ENCODE measurements at regions not wholly inside any gene's neighbourhood (a gene's known extent, or its start where the extent isn't known, plus 50 kb on each side); places are given as distances from the start of the nearest gene placed in this dataset.
"Not testable (repeated sequence)": the region's sequence is repeated elsewhere in the genome, so short reads cannot be mapped to it uniquely, and the experiment has no call there.

DNA sequence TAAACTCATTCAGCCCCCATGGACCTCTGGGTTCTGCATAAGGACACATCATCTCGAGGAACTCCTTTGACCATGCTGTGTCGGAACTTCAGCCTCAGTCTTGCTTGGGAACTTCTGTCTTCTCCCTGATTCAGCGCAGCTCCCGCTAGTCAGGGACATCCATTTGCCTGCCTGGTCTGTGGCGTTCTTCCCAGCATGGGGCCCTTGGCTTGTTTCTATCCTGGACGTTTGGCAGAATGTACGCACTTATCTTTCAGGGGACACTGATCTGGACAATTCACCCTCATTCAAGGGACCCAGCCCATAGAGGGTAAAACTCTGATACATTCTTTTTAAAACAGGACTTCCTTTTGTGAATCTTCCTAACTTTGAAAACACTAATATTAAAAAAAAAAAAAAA lies 75.8 kb upstream of the WIPF1 start:
- 92% methylated on average over 7 of the region's 7 CpGs for WGBS (ENCODE audit: low lambda C conversion rate)
- peaks cover 0 to 41% of the 10 kb centered on the region in 2 experiments; a peak in 2 of 4 replicates for H3K4me1 ChIP-seq (ENCODE audit: control insufficient read depth in 1 of 2, insufficient read depth in 2 of 2, low read depth in 1 of 2, low read length in 1 of 2)

DNA sequence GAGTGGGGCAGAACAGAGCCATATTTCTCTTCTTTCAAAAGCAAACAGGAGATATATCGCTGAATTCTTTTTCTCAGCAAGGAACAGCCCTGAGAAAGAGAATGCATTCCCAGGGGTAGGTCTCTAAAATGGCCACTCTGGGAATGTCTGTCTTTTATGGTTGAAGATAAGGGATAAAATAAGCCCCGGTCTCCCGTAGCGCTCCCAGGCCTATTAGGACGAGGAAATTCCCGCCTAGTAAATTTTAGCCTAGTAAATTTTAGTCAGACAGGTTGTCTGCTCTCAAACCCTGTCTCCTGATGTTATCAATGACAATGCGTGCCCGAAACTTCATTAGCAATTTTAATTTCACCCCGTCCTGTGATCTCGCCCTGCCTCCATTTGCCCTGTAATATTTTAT lies 73.9 kb upstream of the WIPF1 start:
- CTCF ChIA-PET, result interaction anchor here (1.0 kb wide), 1 partner anchor 58 kb away, joined by 3 read pairs; no protein-coding TSS in a partner anchor
- DNase-seq; H3K4me2 ChIP-seq; H3K27me3 ChIP-seq (ENCODE audit: insufficient read depth); H2AFZ ChIP-seq (ENCODE audit: low read depth); H3K9me3 ChIP-seq; H4K20me1 ChIP-seq (ENCODE audit: insufficient read depth); H3K27ac ChIP-seq (ENCODE audit: low read depth in 2 of 2, low read length in 1 of 2); H3F3A ChIP-seq (replicated peaks; ENCODE audit: insufficient read depth); H3K9me2 ChIP-seq; H3K4me3 ChIP-seq (ENCODE audit: low read depth in 2 of 2, low read length in 1 of 2); H3K9ac ChIP-seq; POLR2A ChIA-PET: not testable (repeated sequence)
- Histone ChIP-seq H3K79me2 (ENCODE audit: insufficient read depth) (peaks cover 94% of the 10 kb centered on the region), H3K4me1 (ENCODE audit: control insufficient read depth in 1 of 2, insufficient read depth in 2 of 2, low read depth in 1 of 2, low read length in 1 of 2) (peaks cover 11 to 52% of the 10 kb centered on the region in 2 experiments; a peak in 2 of 4 replicates), H3K36me3 (replicated peaks in 1 of 2; ENCODE audit: control insufficient read depth in 1 of 2, insufficient read depth in 2 of 2, low read length in 1 of 2) (peaks cover 14 to 31% of the 10 kb centered on the region in 2 experiments)
- 95% methylated on average over 10 of the region's 10 CpGs for WGBS (ENCODE audit: low lambda C conversion rate)

More for the DNA sequence above, 75.8 kb upstream of the WIPF1 start:
- POLR2A ChIA-PET, result interaction anchor here (0.9 to 2.4 kb wide), 2 partner anchors 9 to 10 kb away, joined by 3 to 10 read pairs; no protein-coding TSS in a partner anchor
- peaks cover 12% of the 10 kb centered on the region for H4K20me1 ChIP-seq (ENCODE audit: insufficient read depth)
- peaks cover 95% of the 10 kb centered on the region for H3K79me2 ChIP-seq (ENCODE audit: insufficient read depth)
- peak overlapping the region; percentile 63 to 89; a peak in 3 of 4 replicates for H3K27ac ChIP-seq (ENCODE audit: low read depth in 2 of 2, low read length in 1 of 2)
- DNase-seq, result no peak
- peaks cover 5% of the 10 kb centered on the region for H3F3A ChIP-seq (replicated peaks; ENCODE audit: insufficient read depth)
- H3K4me2 ChIP-seq, result no peak overlapping the region
- H2AFZ ChIP-seq (ENCODE audit: low read depth), result no peak overlapping the region
- CTCF ChIA-PET, result interaction anchor here (0.9 to 1.5 kb wide), 5 partner anchors 8 to 71 kb away, joined by 3 to 4 read pairs (median 4); no protein-coding TSS in a partner anchor
- H3K9ac ChIP-seq, result no peak overlapping the region
- H3K36me3 ChIP-seq (replicated peaks in 1 of 2; ENCODE audit: control insufficient read depth in 1 of 2, insufficient read depth in 2 of 2, low read length in 1 of 2), result peaks cover 14 to 36% of the 10 kb centered on the region in 2 experiments
- no peaks in the 10 kb centered on the region for H3K27me3 ChIP-seq (ENCODE audit: insufficient read depth)
- no peaks in the 10 kb centered on the region for H3K9me2 ChIP-seq
- TF ChIP-seq, protein P1, sequence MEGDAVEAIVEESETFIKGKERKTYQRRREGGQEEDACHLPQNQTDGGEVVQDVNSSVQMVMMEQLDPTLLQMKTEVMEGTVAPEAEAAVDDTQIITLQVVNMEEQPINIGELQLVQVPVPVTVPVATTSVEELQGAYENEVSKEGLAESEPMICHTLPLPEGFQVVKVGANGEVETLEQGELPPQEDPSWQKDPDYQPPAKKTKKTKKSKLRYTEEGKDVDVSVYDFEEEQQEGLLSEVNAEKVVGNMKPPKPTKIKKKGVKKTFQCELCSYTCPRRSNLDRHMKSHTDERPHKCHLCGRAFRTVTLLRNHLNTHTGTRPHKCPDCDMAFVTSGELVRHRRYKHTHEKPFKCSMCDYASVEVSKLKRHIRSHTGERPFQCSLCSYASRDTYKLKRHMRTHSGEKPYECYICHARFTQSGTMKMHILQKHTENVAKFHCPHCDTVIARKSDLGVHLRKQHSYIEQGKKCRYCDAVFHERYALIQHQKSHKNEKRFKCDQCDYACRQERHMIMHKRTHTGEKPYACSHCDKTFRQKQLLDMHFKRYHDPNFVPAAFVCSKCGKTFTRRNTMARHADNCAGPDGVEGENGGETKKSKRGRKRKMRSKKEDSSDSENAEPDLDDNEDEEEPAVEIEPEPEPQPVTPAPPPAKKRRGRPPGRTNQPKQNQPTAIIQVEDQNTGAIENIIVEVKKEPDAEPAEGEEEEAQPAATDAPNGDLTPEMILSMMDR (IDR thresholded peaks at IDR 0.05), result no peak
- TF ChIP-seq JUND (IDR thresholded peaks at IDR 0.05) (no peak), POLR2AphosphoS5 (IDR thresholded peaks at IDR 0.05; ENCODE audit: low read depth, low read length) (peak; percentile 8; the same call in 1 of the 2 replicates), RXRA (IDR thresholded peaks at IDR 0.05; ENCODE audit: borderline replicate concordance, low read depth) (no peak)
- TF ChIP-seq, protein P2, sequence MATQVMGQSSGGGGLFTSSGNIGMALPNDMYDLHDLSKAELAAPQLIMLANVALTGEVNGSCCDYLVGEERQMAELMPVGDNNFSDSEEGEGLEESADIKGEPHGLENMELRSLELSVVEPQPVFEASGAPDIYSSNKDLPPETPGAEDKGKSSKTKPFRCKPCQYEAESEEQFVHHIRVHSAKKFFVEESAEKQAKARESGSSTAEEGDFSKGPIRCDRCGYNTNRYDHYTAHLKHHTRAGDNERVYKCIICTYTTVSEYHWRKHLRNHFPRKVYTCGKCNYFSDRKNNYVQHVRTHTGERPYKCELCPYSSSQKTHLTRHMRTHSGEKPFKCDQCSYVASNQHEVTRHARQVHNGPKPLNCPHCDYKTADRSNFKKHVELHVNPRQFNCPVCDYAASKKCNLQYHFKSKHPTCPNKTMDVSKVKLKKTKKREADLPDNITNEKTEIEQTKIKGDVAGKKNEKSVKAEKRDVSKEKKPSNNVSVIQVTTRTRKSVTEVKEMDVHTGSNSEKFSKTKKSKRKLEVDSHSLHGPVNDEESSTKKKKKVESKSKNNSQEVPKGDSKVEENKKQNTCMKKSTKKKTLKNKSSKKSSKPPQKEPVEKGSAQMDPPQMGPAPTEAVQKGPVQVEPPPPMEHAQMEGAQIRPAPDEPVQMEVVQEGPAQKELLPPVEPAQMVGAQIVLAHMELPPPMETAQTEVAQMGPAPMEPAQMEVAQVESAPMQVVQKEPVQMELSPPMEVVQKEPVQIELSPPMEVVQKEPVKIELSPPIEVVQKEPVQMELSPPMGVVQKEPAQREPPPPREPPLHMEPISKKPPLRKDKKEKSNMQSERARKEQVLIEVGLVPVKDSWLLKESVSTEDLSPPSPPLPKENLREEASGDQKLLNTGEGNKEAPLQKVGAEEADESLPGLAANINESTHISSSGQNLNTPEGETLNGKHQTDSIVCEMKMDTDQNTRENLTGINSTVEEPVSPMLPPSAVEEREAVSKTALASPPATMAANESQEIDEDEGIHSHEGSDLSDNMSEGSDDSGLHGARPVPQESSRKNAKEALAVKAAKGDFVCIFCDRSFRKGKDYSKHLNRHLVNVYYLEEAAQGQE (IDR thresholded peaks at IDR 0.05; ENCODE audit: low read depth, low read length), result no peak
- H3K4me3 ChIP-seq (ENCODE audit: low read depth in 2 of 2, low read length in 1 of 2), result no peak overlapping the region
- no peaks in the 10 kb centered on the region for H3K9me3 ChIP-seq

Data from SK-N-SH (cell line).